Upper lobe of right lung (tissue), 1 donor: ENCODE measurements at regions not wholly inside any gene's neighbourhood (a gene's known extent, or its start where the extent isn't known, plus 50 kb on each side); places are given as distances from the start of the nearest gene placed in this dataset.
"Not testable (repeated sequence)": the region's sequence is repeated elsewhere in the genome, so short reads cannot be mapped to it uniquely, and the experiment has no call there.

Source experiments
- ATAC-seq: fragments of 200-7000 bp; cut with Tn5 transposase; one replicate; pipeline ENCODE4 v1.9.1; 2020; ENCODE audit warnings: mild to moderate bottlenecking, moderate library complexity
- DNase-seq: peaks from one replicate; pipeline ENCODE4 v3.0.0-alpha.2; 2020
- H3K27ac ChIP-seq: fragments of 200-600 bp; one replicate; pipeline ENCODE4 v1.8.0; 2022
- H3K27me3 ChIP-seq: fragments of 200-600 bp; one replicate; pipeline ENCODE4 v1.8.0; 2022; ENCODE audit warnings: mild to moderate bottlenecking
- H3K36me3 ChIP-seq: fragments of 200-600 bp; one replicate; pipeline ENCODE4 v1.8.0; 2022
- H3K4me1 ChIP-seq: fragments of 200-600 bp; one replicate; pipeline ENCODE4 v1.8.0; 2022
- H3K4me3 ChIP-seq: fragments of 200-600 bp; one replicate; pipeline ENCODE4 v1.8.0; 2022; ENCODE audit warnings: mild to moderate bottlenecking
- H3K9me3 ChIP-seq: fragments of 200-600 bp; one replicate; pipeline ENCODE4 v1.8.0; 2022
- intact Hi-C: fragments of 100-400 bp; cut with DNase I; formaldehyde crosslinking; loops from one replicate; pipeline ENCODE4 v1.11.0; 2022
- TF ChIP-seq, protein P1 (sequence below): fragments of 200-600 bp; IDR thresholded peaks from one replicate; pipeline ENCODE4 v1.8.0; 2022; ENCODE audit warnings: antibody characterized with exemption
- donor health status: DM: no; HTN: yes; CAD: no; lungs with severe emphysema.

DNA sequence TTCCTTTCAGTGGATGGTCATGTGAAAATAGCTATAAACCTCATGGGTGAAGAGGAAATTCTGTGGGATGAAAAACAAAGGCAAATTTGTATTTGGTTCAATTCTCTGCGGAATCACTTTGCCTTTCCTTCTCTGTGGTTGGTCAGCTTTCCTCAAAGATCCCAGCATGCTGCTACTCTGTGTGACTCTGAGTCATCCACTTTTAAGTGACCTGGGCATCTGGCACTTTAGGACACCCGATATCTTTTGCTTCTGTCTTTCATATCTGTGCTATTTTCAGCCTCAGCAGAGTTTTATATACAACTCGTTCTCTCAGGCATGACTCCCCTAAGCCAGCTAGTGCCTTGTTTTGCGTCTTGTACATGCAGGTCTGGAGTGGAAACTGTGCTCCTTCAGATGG is 217.0 kb upstream of the PIEZO2 start:
- no peaks in the 10 kb centered on the region for H3K9me3 ChIP-seq
- H3K4me3 ChIP-seq: no peak overlapping the region
- TF ChIP-seq, protein P1, sequence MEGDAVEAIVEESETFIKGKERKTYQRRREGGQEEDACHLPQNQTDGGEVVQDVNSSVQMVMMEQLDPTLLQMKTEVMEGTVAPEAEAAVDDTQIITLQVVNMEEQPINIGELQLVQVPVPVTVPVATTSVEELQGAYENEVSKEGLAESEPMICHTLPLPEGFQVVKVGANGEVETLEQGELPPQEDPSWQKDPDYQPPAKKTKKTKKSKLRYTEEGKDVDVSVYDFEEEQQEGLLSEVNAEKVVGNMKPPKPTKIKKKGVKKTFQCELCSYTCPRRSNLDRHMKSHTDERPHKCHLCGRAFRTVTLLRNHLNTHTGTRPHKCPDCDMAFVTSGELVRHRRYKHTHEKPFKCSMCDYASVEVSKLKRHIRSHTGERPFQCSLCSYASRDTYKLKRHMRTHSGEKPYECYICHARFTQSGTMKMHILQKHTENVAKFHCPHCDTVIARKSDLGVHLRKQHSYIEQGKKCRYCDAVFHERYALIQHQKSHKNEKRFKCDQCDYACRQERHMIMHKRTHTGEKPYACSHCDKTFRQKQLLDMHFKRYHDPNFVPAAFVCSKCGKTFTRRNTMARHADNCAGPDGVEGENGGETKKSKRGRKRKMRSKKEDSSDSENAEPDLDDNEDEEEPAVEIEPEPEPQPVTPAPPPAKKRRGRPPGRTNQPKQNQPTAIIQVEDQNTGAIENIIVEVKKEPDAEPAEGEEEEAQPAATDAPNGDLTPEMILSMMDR: no peak
- H3K36me3 ChIP-seq: no peaks in the 10 kb centered on the region
- intact Hi-C loops: no loop called here
- ATAC-seq: no peak
- no peaks in the 10 kb centered on the region for H3K27me3 ChIP-seq
- no peak overlapping the region for H3K27ac ChIP-seq
- H3K4me1 ChIP-seq: no peaks in the 10 kb centered on the region
- DNase-seq: no peak

DNA sequence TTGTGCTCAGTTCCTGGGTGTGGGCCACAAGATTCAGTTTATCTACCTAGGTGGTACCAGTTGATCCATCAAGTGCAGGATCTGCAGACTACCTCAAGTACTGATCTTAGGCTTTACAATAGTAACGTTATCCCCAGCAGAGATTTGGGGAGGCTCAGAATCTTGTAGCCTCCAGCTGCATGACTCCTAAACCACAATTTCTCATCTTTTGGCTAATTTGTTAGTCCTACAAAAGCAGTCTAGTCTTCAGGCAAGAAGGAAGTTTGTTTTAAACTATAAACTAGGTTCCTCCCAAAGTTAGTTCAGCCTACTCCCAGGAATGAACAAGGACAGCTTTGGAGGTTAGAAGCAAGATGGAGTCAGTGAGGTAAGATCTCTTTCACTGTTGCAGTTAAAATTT is 213.5 kb upstream of the PIEZO2 start:
- DNase-seq (no peak), ATAC-seq (no peak)
- H3K9me3 ChIP-seq: no peaks in the 10 kb centered on the region
- no peak overlapping the region for H3K27ac ChIP-seq
- intact Hi-C loops: no loop called here
- no peak overlapping the region for H3K4me3 ChIP-seq
- no peaks in the 10 kb centered on the region for H3K4me1 ChIP-seq
- no peaks in the 10 kb centered on the region for H3K27me3 ChIP-seq
- TF ChIP-seq, protein P1: no peak
- H3K36me3 ChIP-seq: no peaks in the 10 kb centered on the region

DNA sequence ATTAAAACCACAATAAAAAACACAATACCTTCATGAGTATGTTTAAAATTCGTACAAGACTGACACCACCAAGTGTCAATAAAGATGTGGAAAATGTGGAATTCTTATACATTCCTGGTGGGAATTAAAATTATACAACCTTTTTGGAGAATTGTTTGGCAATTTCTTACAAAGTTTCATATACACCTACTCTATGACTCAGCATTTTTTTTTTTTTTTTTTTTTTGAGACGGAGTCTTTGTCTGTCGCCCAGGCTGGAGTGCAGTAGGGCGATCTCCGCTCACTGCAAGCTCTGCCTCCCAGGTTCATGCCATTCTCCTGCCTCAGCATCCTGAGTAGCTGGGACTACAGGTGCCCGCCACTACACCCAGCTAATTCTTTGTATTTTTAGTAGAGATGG is 212.5 kb upstream of the PIEZO2 start:
- intact Hi-C loops, H3K4me3 ChIP-seq: not testable (repeated sequence)

DNA sequence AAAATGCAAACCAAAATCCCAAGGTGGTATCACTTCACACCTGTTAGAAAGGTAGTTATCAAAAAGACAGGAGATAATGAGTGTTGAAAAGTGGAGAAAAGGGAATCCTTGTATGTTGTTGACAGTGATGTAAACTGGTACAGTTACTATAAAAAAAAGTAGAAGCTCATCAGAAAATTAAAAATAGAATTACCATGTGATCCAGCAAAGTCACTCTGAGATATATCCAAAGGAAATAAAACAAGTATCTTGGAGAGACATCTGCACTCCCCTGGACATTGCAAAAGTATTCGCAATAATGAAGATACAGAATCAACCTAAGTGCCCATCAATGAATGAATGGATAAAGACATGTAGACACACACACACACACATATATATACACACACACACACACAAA is 208.3 kb upstream of the PIEZO2 start:
- TF ChIP-seq, protein P1: no peak
- Histone ChIP-seq H3K4me3 (no peak overlapping the region), H3K9me3 (no peaks in the 10 kb centered on the region), H3K4me1 (no peaks in the 10 kb centered on the region), H3K27ac (no peak overlapping the region), H3K27me3 (no peaks in the 10 kb centered on the region), H3K36me3 (no peaks in the 10 kb centered on the region)
- ATAC-seq: no peak
- DNase-seq: no peak
- intact Hi-C loops: no loop called here

More for the DNA sequence above, 212.5 kb upstream of the PIEZO2 start:
- not testable (repeated sequence) for H3K9me3 ChIP-seq, H3K4me1 ChIP-seq, H3K27me3 ChIP-seq, H3K27ac ChIP-seq, ATAC-seq, H3K36me3 ChIP-seq, DNase-seq

DNA sequence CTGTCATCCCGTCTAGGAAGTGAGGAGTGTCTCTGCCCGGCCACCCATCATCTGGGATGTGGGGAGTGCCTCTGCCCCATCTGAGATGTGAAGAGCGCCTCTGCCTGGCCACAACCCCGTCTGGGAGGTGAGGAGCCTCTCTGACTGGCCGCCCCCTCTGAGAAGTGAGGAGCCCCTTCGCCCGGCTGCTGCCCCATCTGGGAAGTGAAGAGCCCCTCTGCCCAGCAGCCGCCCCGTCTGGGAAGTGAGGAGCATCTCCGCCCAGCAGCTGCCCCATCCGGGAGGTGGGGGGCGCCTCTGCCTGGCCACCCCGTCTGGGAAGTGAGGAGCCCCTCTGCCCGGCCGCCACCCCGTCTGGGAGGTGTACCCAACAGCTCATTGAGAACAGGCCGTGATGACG is 195.2 kb upstream of the PIEZO2 start:
- H3K27me3 ChIP-seq, ATAC-seq, H3K9me3 ChIP-seq, intact Hi-C loops, H3K4me3 ChIP-seq, H3K27ac ChIP-seq, DNase-seq, H3K4me1 ChIP-seq, H3K36me3 ChIP-seq: not testable (repeated sequence)

DNA sequence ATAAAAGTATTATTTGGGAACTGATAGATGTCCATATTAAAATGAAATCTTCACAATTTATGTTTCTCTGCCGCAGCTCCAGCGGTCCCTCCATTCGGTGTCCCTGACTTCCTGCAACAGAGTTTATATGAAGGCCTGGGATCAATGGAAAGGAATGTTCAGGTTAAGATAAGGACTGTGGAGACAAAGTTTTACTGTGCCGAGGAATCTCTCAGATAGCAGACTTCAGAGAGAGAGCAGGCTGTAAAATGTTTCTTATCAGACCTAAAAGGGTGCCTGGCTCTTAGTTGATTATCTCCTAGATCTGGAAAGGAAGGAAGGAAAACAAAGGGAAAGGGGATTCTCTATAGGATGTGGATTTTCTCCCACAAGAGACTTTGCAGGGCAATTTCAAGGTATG is 193.7 kb upstream of the PIEZO2 start:
- ATAC-seq: no peak
- no peaks in the 10 kb centered on the region for H3K36me3 ChIP-seq
- DNase-seq: no peak
- no peak overlapping the region for H3K27ac ChIP-seq
- H3K4me1 ChIP-seq: no peaks in the 10 kb centered on the region
- no peak overlapping the region for H3K4me3 ChIP-seq
- TF ChIP-seq, protein P1: no peak
- peaks cover 4% of the 10 kb centered on the region for H3K9me3 ChIP-seq
- no peaks in the 10 kb centered on the region for H3K27me3 ChIP-seq
- intact Hi-C loops: no loop called here

DNA sequence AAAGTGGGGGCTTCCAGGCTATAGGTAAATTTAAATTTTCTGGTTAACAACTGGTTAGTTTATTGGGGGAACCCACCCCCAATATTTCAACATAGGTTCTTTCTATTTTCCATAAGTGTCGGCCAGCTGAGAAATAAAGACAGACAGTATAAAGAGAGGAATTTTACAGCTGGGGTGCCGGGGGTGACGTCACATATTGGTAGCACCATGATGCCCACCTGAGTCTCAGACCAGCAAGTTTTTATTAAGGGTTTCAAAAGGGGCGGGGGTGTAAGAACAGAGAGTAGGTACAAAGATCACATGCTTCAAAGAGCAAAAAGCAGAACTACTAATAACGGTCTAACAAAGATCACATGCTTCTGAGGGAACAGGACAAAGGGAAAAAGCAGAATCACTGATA is 192.7 kb upstream of the PIEZO2 start:
- H3K27me3 ChIP-seq, H3K4me3 ChIP-seq, H3K4me1 ChIP-seq, H3K27ac ChIP-seq, H3K9me3 ChIP-seq, ATAC-seq, H3K36me3 ChIP-seq, DNase-seq, intact Hi-C loops: not testable (repeated sequence)
